SKM-1 treated with dmso at 0.1 percent for 144 hours (cell line): ENCODE measurements at regions not wholly inside any gene's neighbourhood (a gene's known extent, or its start where the extent isn't known, plus 50 kb on each side); places are given as distances from the start of the nearest gene placed in this dataset.
"Not testable (repeated sequence)": the region's sequence is repeated elsewhere in the genome, so short reads cannot be mapped to it uniquely, and the experiment has no call there.

Experiments used
- DNase-seq: peaks from one replicate; lab custom pipeline; 2025; ENCODE audit not compliant: unreplicated experiment; lab: John Stamatoyannopoulos, UW

DNA sequence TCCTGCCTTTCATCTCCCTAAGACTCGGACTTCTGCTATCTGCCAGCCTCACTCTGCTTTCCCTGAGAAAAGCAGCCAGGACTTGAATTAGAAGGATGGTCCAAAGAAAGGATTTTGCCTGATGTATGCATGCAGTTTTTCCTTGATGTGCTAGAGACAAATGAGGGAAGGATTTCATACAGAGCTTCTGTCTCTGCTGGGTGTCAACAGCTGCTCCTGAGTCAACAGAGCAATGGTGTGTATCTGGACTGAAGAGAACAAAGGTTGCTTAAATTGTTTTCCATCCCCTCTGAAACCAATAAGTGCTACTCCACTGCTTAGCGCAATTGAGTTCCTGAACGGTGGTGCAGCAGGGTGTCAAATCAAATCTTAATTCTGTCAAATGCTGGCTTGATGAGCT lies 680.6 kb upstream of the C16orf82 start:
- DNase-seq, result no peak

DNA sequence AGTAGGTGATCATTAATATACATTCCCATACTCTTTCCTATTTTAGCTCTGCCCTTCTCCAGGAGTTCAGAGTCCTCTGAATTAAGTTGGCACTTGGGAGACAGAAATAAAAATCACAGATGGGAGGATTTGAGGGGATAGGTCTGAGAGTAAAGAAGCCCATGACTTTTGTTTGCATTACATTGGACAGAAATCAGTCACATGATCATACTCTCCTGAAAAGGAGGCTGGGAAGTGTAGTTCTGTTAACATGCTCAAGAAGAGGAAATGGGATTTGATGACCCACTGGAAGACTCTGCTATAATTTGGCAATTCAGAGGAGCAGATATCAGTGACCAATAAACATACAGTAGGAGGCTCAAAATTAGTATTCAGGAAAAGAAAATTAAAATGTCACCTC lies 674.9 kb upstream of the C16orf82 start:
- DNase-seq, result no peak

DNA sequence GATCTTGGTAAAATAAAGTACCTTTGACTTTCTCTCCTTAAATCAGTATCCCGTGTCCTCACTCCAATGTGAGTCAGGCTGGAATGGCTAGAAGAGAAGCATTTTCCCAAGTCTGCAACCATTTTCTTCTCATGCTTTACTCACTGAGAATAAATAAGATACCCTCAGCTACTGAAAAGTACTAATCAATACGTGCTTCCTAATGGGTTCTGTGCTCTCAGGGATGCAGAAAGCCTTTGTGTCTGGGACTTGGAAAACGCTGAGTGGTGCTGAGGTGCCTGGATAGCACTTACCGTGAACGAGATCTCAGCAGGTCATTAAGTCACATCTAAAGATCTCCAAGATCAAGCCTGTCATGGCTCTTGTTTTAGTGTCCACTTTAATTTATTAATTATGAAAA lies 672.3 kb upstream of the C16orf82 start:
- no peak for DNase-seq

- DNase-seq, result no peak
These were observed 671.0 kb upstream of the C16orf82 start for GRCh38 chr16:26395700-26396099.

GRCh38 chr16:26396511-26397235 lies 670.1 kb upstream of the C16orf82 start:
- DNase-seq, result no peak

DNA sequence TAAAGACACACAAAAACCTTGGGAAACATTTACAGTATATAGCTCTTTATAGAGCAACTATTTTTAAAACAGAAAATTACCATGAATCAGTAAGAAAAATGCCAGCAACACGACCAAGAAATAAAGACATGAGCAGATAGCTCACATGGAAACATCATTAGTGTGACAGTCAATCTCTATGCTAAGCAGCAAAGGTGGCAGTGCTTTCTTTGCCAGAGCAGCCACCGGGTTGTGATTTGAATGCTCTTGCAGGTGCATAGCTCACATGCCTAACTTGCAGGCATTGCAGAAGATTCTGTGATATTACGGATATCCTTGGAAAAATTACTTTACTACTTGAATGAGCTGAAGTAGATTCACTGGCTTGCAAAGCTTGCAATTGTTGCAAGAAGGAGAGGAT lies 652.9 kb upstream of the C16orf82 start:
- no peak for DNase-seq

DNA sequence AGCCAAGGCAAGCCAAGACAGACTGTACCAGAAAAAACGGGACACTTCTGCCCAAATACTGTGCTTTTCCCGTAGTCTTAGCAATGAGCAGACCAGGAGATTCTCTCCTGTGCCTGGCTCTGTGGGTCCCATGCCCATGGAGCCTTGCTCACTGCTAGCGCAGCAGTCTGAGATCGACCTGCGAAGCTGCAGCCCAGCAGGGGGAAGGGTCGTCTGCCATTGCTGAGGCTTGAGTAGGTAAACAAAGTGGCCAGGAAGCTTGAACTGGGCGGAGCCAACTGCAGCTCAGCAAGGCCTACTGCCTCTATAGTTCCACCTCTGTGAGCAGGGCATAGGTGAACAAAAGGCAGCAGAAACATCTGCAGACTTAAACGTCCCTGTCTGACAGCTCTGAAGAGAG lies 647.3 kb upstream of the C16orf82 start:
- not testable (repeated sequence) for DNase-seq

DNA sequence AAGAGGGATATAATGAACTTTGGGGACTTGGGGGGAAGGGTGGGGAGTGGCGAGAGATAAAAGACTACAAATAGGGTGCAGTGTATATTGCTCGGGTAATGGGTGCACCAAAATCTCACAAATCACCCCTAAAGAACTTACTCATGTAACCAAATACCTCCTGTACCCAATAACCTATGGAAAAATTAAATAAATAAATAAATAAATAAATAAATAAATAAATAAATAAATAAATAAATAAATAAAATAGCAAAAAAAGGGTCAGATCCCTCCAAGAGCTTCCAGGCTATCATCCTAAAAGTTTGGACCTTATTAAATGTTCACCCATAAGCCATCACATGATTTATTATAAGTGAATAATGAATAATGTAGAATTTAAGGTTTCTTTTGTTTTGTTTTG lies 636.1 kb upstream of the C16orf82 start:
- DNase-seq, result no peak

DNA sequence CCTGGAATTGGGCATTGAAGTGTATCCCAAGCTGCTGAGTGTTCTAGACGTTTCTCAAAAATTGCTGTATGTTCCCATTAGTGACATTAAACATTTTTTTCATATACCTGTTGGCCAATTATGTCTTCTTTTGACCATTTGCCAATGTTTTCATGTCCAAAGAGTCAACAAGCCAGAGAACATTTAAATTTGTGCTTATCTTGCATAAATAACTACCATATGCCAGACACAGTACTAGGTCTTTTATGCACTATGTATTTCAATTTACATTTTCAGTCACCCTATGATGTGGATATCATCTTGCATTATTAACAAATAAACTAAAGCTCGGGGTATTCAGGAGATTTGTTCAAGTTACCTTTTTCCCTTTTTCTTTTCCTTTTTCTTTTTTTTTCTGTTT lies 632.9 kb upstream of the C16orf82 start:
- no peak for DNase-seq

GRCh38 chr16:26441178-26441577 lies 625.5 kb upstream of the C16orf82 start:
- DNase-seq, result no peak

- DNase-seq, result no peak
These were observed 624.4 kb upstream of the C16orf82 start for GRCh38 chr16:26442321-26442720.

DNA sequence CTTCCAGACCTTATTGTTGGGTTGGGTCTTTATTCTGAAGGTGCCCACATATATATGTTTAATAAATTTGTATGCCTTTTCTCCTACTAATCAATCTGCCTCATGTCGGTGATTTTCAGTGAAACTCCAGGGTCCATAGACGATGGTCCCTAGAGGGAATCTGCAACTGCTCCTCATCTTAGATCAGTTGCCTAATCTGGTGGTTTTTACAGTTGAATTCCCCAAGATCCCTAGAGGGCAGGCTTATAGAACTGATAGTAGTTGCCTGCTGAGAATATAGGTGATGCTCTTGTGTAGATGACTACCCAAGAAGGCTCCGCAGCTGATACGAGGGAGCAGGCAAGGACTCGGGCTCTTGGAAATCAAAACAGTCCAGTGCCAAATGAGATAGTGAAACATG lies 619.2 kb upstream of the C16orf82 start:
- DNase-seq, result no peak

DNA sequence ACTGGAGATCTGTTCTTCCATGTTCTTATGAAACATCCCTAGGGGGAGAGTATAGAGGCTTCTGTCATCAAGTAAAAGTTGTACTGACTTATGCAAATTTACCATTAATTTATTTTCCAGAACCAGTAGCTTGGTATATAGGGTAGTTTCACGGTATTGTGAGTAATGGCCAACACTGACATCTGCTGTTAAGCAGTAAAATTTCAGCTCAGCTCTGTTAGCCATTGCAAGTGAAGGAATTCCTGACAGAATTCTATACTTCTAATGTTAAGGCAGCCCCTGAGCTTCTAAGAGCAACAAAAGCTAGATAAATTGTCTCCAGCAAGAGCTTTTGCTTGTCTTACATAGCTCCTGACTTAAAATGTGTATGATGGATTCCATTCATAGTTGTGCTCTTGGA lies 613.5 kb upstream of the C16orf82 start:
- no peak for DNase-seq

- no peak for DNase-seq
These were observed 612.6 kb upstream of the C16orf82 start for GRCh38 chr16:26454102-26454501.

- DNase-seq, result no peak
These were observed 610.7 kb upstream of the C16orf82 start for GRCh38 chr16:26456074-26456473.

GRCh38 chr16:26457095-26457494 lies 609.6 kb upstream of the C16orf82 start:
- no peak for DNase-seq

DNA sequence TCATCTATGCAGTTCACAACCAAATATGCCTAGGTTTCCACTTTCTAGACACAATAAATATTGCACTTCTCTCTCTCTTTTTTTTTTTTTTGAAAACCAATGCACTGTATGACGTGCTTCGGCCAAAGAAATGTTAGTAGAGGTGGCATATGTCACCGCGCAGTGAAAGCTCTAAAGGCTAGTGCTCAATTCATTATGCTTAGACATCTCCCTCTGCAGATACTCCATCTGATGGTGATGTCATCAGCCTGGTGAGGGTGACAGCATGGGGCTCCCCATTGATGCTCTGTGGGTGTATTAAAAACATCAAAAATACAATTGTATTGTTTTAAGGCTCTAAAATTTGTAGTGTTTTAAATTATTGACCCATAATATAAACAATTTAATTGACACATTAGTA lies 608.8 kb upstream of the C16orf82 start:
- DNase-seq, result no peak

GRCh38 chr16:26464576-26465266 lies 602.0 kb upstream of the C16orf82 start:
- no peak for DNase-seq

- DNase-seq, result not testable (repeated sequence)
These were observed 592.3 kb upstream of the C16orf82 start for GRCh38 chr16:26474405-26474804.

DNA sequence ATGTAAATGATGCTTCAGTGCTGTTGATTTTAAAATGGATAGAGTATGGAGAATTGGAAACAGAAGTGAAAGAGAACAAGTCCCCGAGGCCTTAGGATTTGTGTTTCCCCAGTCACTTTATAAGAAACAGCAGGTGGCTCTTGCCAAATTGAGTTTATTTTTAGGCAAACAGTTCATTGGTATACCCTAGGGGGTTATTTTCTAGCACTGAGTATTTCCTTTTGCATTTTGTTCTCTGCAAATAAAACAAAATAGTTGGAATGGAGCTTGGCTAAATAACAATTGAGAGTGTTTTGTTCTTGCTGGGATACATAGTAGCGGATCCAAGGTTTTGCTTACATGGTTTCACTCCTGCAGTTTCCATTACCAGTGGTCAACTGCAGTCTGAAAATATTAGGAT lies 591.1 kb upstream of the C16orf82 start:
- no peak for DNase-seq

DNA sequence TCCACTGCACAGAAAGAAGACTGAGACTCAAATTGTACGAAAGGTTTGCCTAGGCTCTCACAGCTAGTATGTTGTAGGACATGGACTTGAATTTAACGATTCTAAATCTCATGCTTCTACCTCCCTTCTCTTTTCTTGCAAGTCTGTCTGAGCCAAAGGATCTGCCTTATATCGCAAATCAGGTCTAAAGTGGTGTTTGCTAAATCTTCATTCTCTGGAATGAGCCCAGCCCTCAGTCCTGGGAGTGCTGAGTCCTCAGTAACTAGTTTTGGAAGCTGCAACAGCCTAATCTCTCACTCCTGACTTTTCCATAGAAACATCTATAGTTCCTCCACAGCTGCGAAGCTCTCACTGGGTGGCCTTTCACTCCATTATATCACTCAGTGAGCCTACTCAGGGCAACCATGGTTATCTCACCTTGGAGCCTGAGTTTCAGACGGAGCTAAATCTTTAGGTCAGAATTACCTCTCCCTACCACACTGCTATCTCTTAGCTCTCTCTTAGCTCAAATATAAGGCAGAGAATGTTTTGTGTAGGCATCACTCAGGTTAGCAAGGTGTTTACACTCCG lies 575.5 kb upstream of the C16orf82 start:
- DNase-seq, result no peak

- DNase-seq, result no peak
These were observed 574.8 kb upstream of the C16orf82 start for GRCh38 chr16:26491962-26492361.
